HG02678 (cell line): ENCODE measurements at regions not wholly inside any gene's neighbourhood (a gene's known extent, or its start where the extent isn't known, plus 50 kb on each side); places are given as distances from the start of the nearest gene placed in this dataset.

ENCODE experiments used
- ATAC-seq: cut with Tn5 transposase; IDR thresholded peaks from one replicate; pipeline ENCODE4 v1.9.1; 2021; ENCODE audit warnings: mild to moderate bottlenecking, moderate library complexity; ENCODE audit not compliant: unreplicated experiment

- no peak for ATAC-seq
Measured at GRCh38 chr1:106603616-106604015, 452.9 kb upstream of the PRMT6 start.

DNA sequence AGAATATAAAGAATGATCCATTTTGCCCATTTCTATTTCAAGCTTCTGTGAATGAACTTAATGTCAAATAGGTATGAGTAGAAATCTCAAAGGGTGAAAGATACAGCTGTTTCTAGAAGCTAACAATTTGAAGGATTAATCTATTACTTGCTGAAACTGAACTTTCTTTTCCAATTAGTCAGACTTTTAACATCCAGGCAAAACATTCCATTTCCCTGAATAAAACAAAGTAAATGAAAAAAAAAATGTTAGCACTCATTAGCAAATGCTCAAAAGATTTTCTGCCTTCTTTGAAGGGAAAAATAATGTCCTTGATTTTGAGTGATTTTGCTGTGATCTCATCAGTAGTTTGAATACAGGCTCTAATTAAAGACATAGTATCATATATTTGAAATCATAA is 447.6 kb upstream of the PRMT6 start:
- no peak for ATAC-seq

GRCh38 chr1:106613068-106613467 is 443.4 kb upstream of the PRMT6 start:
- ATAC-seq, result no peak

DNA sequence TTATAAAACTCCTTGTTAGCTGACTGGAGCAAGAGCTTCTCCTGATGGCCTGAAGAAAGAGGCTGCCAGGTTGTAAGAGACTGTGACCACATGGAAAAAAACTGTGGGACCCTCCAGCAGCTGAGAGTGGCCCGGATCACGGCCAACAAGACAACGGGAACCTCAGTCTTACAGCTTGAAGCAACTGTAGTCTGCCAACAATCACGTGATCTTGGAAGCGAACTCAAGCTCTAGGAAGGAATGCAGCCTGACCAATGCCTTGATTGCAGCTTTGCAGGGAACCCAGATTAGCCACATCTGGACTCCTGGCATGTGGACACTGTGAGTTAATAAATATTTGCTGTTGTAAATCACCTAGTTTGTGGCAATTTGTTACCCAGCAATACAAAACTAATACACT is 442.6 kb upstream of the PRMT6 start:
- ATAC-seq, result no peak

- ATAC-seq, result no peak
Measured at GRCh38 chr1:106615473-106615872, 441.0 kb upstream of the PRMT6 start.

GRCh38 chr1:106619080-106619826 is 437.2 kb upstream of the PRMT6 start:
- ATAC-seq, result no peak

GRCh38 chr1:106619827-106620134 is 436.7 kb upstream of the PRMT6 start:
- ATAC-seq, result no peak

- ATAC-seq, result no peak
Measured at GRCh38 chr1:106620521-106620954, 435.9 kb upstream of the PRMT6 start.

GRCh38 chr1:106621853-106622252 is 434.6 kb upstream of the PRMT6 start:
- no peak for ATAC-seq

- no peak for ATAC-seq
Measured at GRCh38 chr1:106637566-106637965, 418.9 kb upstream of the PRMT6 start.

DNA sequence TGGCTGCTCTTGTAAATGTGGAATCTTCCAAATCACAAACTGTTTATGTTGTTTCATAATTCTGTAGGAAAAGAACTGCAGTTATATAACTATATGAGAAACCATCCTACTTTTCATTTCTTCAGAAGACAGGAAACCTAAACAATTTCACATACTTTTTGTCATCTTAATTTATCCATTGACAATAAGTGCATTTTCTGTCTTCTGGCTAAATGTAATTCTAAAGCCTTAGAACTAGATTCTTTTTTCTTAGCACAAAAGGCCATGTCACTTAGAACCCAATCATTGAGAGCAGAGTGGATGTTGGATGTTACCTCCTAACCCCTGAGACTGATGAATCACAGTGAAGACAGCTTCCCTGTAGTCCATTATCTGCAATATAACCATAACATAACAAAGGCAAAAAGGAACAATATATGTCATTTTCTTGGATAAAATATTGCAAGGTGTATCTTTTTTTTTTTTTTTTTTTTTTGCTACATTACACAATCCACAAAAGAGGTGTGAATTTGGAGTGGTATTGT is 410.2 kb upstream of the PRMT6 start:
- no peak for ATAC-seq

DNA sequence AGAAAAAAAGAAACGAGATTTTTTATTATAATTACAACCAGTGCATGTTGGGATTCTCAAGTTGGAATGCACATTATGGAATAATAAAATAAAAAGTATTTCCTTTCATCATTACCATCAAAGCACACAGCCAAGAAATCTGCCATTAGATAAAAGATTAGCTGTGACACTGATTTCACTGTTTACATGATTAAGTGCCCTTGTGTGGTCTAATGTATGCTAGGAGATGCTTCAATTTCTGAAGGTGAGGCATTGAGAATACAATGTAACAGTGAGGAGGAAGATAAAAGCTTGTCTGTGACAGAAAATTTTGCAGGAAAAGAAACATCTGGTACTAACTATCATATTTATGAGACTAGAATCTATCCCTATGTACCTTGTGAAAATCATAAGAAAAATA is 409.7 kb upstream of the PRMT6 start:
- no peak for ATAC-seq

DNA sequence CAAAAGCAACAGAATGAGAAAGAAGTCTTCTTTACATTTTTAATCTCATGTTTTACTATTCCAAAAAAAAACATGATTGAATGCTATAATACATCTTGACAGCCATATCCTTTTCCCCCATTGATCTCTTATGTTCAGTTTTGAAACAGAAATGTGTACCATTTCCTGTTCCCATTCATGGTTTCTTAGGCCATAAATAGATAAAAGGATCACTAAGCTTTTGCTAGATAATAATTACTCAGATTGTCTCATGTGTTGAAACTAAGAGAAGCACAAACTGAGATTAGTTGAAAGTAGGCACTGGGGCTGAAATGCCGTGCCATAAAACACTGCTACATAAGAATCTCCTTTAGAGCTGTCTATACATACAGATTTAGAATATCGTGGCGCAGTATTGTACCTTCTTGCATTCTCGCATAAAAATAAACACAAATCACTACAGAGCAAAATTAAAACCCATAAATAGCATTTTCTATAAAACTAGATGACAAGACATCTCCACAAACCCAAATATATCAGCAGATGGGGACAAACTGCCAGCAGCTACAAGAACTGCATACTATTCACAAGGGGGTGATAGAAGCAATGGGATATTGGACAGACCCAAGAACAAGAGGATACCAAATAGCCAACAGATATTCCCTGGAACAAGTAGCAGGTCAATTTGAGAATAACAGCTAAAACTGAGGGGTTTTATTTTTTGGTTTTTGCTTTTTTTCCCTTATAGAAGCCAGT is 405.3 kb upstream of the PRMT6 start:
- ATAC-seq, result peak; percentile 67

DNA sequence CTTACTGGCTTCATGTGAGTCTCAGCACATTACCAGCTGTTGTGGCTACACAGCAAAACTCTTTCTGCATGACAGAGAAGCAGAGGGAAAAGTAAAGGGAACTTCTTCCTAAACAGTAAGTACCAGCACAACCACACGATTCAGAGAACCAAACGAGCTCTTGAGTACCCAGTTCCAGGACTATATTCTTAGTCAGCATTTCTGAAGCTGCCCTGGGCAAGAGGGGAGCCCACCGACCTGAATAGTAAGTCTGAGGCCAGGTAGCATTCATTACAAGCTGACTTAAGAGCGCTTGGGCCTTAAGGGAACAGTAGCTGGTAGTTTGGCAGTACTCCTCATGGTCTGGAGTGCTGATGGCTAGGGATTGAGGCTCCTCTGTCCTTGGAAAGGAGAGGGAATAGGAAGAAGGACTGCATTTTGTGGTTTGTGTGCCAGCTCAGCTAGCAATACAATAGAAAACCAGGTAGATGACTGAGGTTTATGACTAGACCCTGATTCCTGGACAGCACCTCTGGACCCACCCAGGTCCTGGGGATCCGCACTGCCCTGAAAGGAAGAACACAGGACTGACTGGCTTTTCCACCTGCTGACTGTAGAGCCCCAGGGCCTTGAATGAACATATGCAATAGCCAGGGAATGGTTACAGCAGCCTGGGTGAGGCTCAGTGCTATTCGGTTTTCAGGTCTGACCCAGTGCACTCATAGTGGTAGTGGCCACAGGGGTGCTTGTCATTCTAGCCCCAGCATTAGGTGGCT is 396.8 kb upstream of the PRMT6 start:
- ATAC-seq, result no peak

GRCh38 chr1:106675558-106675957 is 380.9 kb upstream of the PRMT6 start:
- no peak for ATAC-seq

DNA sequence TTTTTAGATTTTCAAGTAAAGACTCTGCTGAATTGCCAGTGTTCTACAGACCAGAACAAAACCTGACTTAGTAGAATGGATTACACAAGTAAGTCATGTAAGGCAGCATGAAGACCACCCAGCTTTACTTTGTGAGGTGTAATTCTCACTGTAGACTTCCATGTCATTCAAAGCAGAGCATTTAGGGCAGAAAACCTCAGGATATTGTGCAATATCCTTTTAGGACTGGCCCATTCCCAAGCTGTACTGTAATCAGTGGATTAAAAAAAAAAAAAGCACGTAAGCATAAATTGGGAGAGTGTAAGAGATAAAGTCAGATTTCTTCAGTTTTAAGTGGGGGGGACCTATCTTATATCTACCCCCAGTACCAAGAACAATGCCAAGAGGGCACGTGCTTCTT is 380.5 kb upstream of the PRMT6 start:
- no peak for ATAC-seq

GRCh38 chr1:106677181-106677580 is 379.3 kb upstream of the PRMT6 start:
- ATAC-seq, result no peak

DNA sequence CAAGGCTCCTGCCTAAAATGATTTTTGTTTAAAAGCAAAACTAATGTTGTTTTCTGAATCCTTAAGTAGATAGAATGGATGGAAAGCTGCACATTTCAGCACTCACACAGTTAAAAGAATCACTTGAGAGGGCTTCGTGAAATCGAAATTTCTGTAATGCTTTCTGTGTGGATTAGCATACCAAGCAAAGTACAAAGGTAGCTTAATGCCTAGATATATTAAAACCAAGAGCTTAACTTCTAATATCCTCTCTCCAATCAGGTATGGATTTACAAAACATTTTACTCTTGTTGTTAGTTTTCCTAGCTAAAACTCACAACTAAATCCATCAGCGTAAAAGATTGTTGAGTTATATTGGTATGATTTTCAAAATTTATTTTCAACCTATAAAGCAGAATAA is 378.8 kb upstream of the PRMT6 start:
- no peak for ATAC-seq

DNA sequence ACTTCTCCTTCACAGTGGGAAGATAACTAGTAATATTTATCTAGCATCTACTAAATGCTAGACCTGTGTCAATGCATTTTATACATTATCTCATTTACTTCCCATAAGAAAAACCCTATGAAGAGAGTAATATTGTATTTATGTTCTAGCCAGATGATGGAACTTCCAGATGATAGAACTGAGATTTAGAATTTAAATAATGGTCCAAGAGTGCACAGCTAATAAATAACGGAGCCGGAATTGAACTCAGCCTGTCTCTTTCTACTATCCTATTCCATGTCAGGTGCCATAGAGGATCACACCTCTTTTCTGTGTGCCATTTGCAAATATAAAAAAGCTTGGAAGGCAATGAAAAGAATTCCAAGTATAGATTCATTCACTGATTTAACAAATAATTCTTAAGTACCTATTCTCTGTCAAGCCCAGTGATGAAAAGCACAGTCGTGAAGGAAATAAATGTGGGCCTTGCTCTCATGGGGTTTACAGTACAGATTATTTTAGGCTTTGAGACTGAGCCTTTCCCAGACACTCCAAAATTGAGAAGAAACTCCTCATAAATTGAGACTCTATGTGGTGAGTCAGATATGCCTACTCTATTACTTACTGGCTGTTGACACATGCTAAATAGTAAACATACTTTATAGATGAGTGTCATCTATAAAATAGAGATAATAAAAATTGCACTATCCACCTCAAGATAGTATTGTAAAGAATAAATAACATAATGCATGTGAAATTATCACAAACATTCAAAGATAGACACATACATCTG is 378.0 kb upstream of the PRMT6 start:
- no peak for ATAC-seq

GRCh38 chr1:106680216-106680615 is 376.3 kb upstream of the PRMT6 start:
- ATAC-seq, result no peak

GRCh38 chr1:106680776-106681344 is 375.6 kb upstream of the PRMT6 start:
- no peak for ATAC-seq
